ENCODE measurements at regions not wholly inside any gene's neighbourhood (a gene's known extent, or its start where the extent isn't known, plus 50 kb on each side); places are given as distances from the start of the nearest gene placed in this dataset.

DNA sequence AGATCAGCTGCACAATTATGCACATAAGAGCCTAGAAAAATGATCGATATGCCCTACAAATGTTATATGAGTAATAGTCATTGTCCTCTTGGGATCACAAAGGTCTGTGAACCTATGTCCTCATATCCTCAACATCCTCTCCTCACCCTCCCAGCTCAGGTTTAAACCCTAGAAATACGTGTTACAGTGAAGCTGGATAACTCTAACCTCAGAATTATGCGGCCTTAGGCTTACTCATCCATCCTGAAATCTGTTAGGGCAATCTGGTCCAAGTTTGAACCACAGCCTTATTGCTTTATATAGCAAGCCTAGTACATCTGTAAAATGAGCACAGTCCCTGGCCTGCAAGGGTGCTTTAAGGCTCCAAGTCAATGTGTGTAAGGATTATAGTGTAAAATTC is 84.2 kb upstream of the FRMD4A start:
- TF ChIP-seq POLR2A (IDR thresholded peaks at IDR 0.05), result no peak
- TF ChIP-seq CTCF (IDR thresholded peaks at IDR 0.05), result no peak

All from heart left ventricle (tissue), 13 donors.